Stimulated activated CD8-positive, alpha-beta memory T cell treated with anti-CD3 and anti-CD28 coated beads, Interleukin-7, amount 100 ng/mL, for 48 hours (primary cell): ENCODE measurements at regions not wholly inside any gene's neighbourhood (a gene's known extent, or its start where the extent isn't known, plus 50 kb on each side); places are given as distances from the start of the nearest gene placed in this dataset.
"Not testable (repeated sequence)": the region's sequence is repeated elsewhere in the genome, so short reads cannot be mapped to it uniquely, and the experiment has no call there.

Experiments
- DNase-seq, 2 donors: peaks; one replicate each; pipeline ENCODE4 v3.0.0-alpha.2; 2020; ENCODE audit warnings: low read depth in 1 of 2; ENCODE audit errors: extremely low read depth in 1 of 2

DNA sequence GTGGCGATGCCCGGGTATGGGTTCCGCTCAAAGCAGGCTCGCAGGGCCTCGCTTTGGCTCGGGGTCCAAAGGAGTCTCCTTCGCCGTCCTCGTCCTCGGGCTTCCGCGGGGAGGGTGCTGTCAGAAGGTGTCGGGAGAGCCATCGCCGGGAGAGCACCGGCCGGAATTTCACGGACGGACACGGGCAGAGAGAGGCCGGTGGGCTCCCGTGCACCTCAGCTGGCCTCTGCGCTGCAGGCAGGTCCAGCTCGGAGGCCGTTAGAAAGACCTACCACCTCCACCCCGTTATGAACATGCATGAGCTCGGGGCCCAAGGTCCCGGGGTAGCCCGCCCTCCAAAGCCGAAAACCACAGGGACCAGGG, 1846.0 kb upstream of the DEFB115 start:
- not testable (repeated sequence) for DNase-seq

DNA sequence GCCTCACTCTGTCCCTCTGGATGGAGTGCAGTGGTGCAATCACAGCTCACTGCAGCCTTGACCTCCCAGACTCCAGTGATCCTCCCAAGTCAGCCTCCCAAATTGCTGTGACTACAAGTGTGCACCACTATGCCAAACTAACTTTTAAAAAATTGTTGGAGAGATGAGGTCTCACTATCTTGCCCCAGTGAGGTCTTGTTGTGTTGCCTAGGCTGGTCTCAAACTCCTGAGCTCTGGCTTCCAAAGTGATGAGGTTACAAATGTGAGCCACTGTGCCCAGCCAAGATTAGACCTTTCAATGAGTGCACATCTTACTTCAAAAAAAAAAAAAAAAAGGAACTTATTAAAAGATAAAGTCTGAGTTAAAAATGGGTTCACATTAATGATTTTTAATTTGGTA, 1838.1 kb upstream of the DEFB115 start:
- DNase-seq = no peak

DNA sequence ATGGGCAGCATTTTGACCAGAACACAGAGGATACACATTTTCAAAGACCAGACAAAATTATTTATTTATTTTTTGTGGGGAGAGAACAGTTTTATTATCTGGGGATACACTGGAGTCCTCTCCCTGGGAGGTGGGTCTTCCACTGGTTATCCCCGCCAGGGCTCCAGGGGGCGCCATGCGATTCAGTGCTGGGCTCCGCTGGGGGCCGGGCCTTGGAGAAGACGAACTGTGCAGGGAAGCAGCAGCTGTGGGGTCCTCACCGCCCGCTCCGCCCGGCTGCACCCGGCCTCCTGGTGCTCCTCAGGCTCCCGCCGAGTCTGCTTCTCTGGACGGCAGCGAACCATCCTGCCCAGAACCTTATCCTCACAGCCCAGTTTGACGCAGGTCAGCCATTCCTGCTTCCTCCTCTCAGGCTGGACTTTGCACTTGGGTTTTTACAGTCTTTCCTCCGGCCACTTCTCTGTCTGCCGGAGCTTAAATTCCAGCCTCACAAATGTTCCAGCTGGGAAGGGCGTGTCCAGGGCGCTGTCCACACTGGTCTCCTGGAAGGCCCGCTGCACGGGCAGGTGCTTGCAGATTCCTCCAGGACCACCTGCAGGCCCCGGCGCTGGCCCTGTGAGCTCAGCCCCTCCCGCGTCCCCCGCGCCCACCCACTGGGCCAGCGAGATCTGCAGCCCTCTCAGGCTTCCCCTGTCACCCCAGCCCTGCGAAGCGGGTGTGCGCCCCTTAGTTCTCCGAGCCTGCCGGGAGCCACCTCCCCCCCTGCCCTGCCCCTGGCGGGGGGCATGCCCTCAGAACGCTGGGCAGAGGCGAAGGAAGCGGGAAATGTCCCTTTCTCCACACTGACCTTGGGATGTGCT, 1830.0 kb upstream of the DEFB115 start:
- no peak for DNase-seq

DNA sequence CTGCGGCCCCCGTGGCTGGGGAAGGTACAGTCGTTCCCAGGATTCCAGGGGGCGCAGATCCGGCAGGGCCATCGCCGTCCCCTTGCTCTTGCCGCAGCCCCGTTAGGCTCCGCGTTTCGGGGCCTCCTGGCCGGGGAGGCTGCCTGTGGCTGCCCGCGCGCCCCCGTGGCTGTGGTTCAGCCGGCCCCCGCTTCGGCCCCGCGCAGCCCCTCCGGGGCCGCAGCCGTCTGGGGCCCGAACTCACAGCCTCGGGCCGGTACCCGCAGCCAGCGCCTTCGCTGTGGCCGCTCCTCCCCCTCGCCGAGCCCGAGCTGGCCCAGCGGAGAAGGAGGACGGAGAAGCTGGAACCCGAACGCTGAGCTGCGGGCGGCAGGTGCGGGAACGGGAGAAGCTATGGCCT, 1826.9 kb upstream of the DEFB115 start:
- no peak for DNase-seq

DNA sequence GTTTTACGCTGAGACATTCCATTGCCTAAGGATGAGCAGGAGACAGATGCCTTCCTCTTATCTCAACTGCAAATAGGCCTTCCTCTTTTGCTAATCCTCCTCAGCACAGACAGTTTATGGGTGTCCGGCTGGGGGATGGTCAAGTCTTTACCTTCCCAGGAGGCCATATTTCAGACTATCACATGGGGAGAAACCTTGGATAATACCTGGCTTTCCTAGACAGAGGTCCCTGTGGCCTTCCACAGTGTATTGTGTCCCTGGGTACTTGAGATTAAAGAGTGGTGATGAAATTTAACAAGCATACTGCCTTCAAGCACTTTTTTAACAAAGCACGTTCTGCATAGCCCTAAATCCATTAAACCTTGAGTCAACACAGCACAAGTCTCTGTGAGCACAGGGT, 1816.7 kb upstream of the DEFB115 start:
- DNase-seq = not testable (repeated sequence)

DNA sequence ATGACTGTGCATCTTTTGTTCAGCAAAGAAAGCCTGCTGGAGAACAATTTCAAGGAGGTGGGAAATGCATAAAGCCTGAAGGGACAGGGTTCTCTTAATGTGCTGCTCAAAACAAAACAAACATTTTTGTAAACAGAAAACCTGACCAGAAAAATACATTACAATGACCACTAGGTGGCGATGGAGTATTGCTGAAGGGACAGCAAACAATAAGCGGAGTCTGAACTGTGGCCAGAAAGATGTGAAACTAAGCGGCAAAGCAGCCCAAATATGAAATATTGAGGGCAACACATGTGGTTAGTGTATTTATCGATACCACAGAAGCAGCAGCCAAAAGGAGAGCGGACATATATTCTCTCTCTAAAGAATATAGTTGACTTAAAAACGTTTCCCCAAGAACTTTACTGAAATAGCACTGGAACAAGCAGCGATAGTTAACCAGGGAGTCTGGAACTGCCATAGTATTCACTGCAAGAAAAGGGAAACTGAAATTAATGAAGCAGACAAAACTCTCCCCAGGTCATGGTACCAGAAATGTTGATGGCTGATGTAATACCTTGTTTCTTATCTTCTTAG, 1814.2 kb upstream of the DEFB115 start:
- DNase-seq = not testable (repeated sequence)

DNA sequence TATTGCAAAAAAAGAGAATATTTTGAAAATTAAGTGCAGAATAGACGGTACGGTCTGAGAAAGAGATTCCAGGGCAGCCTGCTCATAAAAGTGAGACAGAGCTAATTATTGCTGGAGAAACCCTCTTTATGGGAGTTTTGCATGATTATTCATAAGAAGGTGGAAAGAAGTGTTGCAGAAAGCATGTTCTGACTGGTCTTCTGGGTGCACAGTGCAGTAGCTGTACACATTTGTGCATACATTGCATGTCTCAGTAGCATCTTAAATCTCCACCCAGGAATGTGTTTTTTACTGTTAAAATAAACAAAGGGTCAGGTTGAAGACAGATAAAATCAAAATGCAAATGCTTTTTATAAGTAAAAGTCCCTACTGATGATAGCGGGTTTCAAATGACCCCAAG, 1813.6 kb upstream of the DEFB115 start:
- no peak for DNase-seq

DNA sequence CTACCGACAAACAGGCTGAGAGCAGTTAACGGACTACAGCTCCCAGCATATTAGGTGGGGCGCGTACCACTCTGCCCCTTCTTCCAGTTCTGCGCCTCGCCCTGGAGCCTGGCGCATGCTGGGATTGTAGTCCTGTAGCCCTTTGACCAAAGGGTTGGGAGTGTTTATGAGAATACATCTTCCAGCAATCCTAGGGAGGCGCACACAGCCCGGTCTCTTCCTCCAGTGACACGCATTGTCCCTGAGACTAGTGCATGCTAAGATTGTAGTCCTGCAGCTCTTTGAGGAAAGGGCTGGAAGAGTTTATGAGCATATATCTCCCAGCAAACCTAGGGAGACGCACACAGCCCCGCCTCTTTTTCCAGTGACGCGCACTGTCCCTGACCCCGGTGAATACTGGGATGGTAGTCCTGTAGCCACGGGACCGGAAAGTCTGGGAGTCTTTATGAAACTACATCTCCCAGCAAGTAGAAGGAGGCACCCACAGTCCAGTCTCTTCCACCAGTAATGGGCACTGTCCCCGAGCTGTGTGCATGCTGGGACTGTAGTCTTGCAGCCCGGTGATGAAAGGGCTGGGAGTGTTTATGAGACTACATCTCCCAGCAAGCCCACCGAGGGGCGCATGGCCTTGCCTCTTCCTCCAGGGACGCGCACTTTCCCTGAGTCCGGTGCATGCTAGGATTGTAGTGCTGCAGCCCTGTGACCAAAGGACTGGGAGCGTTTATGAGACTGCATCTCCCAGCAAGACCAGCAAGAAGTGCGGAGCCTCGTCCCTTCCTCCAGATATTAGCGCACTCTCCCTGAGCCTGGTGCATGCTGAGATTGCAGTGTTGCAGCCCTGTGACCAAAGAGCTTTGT, 1812.2 kb upstream of the DEFB115 start:
- DNase-seq = not testable (repeated sequence)

DNA sequence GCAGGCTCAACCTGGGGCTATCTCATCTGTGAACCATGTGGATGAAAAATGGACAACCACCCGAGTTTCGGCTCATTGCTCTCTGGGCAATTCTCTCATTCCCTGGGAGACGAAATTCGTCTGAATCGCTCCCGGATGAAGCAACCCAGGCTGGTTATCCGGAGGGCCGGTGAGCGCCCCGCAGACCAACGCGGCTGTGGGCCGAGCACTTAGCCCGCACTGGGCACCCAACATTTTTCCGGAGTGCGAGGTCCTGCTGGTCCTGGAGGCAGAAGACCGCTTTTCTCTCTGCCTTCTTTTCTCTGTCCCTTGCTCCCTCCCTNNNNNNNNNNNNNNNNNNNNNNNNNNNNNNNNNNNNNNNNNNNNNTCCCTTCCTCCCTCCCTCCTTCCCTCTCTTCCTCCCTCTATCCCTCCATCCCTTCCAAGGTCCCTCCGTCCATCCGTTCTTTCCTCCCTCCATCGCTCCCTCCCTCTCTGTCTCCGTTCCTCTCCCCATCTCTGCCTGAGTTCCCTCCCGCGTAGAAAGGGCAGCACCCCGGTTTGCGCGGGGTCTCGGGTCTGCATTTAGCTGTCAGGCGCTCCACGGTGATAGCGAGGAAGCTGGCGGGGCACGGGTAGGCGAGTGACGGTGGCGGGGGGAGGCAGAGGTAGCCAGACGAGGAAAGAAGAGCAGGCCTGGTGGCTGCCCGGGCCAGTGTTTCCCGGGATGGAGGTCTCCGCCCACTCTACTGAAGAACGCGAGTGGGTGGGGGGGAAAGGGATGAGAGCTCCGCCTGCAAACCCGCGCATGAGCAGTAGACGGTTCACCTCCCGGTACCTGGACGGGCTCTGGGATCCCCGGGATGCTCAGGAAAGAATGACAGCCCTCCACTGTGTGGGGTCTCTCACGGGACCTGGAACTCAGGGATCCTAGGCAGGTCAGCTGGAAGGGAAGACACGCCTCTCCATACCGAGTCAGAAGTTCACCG, 1809.7 kb upstream of the DEFB115 start:
- DNase-seq = not testable (repeated sequence)

DNA sequence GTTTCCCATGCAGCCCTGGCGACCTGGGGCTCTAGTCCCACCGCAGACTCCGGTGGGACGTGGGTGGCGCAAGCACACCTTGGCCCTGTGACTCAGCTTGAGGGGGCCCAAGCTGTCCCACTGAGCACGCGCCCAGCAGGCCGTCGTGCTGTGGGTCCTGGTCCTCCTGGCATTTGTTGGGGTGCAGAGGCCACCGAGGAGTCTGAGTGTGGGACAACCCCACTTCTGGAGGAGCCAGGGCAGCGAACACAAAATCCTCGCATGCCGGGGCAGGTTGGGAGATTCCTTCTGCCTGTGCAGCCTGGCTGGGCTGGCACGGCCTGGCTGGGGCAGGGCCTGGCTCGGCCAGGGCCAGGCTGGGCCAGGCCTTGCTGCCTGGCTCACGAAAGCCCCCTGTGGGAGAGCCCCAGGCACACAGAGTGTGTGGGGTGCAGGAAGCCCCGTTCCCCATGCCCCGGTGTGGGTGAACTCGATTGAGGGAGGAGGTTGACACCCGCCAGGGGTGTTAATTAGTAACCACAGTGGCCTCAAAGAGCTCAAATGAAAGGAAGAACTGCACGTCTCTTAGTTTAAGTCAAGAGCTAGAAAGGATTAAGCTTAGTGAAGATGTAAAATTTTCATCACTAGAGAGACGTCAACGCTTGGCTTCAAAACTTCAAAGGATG, 1808.5 kb upstream of the DEFB115 start:
- DNase-seq = no peak

DNA sequence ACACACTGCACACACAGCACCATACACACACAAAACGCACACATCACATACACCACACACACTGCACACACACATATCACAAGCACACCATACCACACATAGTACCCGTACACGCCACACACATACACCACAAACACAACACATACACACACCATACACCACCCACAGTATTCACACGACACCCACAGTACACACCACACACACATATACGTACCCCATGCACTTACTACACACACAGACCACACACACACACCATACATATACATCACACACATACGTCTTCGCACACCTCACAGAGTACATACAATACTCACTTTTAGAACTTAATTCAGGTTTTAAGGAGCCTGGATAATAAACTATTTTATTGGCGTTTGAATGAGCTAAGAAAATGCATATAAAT, 1805.3 kb upstream of the DEFB115 start:
- DNase-seq = no peak

DNA sequence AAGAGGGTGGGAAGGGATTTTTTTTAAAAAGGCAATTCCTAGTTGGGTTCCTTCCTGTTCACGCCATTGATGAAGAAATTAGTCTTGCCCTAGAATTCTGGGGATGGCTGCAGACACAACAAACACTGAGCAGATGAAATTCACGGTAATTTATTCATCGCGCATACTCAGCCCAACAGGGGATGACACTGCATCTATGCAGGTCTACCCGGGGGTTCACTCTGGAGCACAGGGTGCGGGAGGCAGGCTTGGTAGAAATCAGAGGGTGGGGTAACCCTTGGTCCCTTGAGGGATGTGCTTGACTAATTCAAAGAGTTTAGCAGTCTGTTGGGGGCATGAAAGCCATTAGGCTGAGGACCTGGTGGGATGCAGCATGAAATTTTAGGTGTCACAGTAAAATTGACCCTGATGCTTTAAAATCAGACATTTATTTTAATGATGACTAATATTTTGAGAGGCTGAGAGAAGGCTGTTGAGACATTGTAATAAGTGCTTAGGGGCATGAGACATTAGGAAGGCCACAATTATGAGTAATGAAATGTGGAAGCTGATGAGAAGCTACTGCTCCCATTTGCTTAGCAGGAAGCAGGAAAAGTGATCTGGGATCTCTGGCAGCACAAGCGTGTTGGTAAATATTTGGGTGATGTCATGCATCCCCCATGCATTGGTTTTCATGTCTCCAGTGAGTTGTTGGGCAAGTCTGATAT, 1800.3 kb upstream of the DEFB115 start:
- not testable (repeated sequence) for DNase-seq

DNA sequence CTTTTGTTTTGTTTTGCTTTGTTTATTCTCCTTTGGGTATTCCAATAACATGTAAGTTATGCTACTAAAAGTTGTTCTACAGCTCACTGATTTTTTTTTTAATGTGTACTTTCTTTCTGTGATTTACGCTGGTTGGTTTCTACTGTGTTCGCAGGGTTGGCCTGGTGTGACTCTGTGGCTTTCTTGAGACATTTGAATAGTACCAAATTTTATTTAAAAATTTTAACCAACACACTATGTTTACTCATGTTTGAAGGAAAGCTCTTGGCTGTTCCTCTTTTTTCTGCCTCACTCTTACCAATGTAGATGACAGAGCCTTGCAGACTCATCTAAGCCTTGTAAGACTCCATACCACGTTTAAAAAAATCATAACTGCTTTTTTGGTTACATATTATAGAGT, 1784.9 kb upstream of the DEFB115 start:
- no peak for DNase-seq

DNA sequence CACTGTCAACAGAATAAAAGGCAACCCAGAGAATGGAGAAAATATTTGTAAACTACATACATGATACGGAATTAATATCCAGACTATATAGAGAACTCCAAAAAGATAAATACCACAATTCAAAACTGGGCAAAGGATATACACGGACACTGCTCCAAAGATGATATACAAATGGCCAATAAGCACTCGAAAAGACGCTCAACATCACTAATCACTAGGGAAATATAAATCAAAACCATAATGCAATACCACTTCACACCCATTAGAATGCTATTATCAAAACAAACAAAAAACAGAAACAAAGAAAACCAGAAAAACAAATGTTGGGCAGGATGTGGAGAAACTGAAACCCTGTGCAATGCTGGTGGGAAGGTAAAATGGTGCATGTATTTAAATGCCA, 1764.6 kb upstream of the DEFB115 start:
- DNase-seq = not testable (repeated sequence)

DNA sequence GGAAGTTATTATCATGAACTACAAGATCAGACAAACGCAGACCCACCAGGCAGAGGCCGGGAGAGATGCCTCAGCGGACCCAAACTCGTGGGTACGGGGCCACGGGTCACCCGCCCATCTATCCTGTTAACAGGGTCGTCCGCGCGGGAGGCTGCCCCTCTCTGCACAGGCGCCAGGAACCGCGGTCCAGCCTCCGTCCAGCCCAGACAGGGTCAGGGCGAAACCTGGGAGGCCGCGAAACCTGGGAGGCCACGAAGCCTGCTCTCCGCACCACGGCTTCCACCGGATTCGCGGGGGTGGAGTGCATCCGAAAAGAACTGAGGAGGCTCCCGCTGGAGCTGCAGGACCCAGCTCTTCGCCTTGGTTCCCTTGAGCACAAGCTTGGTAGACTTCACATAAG, 1760.7 kb upstream of the DEFB115 start:
- not testable (repeated sequence) for DNase-seq

DNA sequence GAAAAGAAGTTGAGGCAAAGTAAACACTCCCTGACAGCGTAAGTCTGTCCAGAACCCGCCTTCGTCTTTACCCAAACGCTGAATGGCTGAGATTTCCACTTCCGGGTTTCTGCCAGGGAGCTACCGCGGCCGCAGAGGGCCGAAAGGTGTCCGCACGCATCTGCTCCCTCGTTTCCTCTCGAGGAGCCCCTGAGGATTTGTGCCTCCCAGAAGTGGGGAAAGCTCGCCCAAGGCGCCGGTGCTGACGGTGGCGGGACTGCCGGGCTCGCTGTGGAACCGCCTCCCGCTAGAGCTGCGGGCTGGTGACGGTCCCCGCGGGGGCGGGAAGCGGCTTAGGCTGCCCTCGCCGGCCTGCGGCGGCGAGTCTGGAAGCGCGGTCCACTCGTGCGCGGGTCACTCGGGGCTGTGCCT, 1760.2 kb upstream of the DEFB115 start:
- DNase-seq = peak in 1 of 2 donors; percentile 28

DNA sequence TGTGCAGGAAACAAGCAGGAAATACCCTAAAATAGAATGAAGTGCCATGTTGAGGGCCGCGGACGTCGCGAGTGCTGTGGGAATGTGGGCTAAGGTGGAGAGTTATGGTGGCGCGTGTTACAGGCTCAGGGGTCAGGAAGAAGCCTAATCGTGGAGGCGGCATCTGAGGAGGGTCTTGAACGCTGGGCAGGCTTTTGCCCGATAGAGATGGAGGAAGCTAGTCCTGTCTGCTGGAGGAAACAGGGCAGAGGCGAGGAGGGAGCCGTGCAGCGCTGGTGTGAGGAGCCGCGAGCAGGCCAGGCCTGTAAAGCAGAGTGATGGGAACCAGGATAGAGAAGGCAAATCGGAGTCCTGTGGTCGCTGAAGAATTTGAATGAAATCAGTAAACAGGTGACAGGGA, 1759.8 kb upstream of the DEFB115 start:
- not testable (repeated sequence) for DNase-seq

DNA sequence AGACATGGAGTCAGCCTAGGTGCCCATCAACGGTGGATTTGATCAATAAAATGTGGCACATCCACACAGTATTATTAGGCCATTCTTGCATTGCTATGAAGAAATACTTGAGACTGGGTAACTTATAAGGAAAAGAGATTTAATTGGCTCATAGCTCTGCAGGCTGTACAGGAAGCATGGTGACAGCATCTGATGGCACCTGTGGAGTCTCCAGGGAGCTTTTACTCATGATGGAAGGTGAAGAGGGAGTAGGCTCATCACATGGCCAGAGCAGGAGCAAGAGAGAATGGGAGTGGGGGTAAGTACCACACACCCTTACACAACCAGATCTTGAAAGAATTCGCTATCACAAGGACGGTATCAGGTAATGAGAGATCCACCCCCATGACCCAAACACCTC, 1756.7 kb upstream of the DEFB115 start:
- DNase-seq = not testable (repeated sequence)

DNA sequence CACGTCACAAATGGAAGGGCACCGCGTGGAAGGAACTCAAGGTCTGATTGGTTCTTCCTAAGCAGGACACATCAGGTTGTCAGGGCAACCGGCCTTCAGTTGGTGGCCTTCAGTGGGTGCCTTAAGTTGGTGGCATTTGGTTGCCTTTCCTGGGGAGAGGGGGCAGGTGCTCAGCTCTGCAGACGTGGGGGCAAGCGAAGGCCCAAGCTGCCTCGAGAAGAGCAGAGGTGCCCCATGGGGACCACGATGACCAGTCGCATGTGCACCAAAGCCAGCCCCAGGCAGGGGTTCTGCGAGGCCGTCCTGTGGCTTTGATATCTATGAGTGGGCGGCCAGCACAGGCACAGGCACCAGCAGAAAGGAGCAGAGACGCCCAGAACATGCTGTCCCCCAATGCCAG, 1742.8 kb upstream of the DEFB115 start:
- DNase-seq = not testable (repeated sequence)
